Endothelial cell (in vitro differentiated cells): ENCODE measurements at regions not wholly inside any gene's neighbourhood (a gene's known extent, or its start where the extent isn't known, plus 50 kb on each side); places are given as distances from the start of the nearest gene placed in this dataset.

Source experiments
- DNase-seq: peaks from one replicate; pipeline ENCODE4 v3.0.0; 2021; ENCODE audit warnings: low spot score
- H3K27ac Mint-ChIP-seq: one replicate; pipeline ENCODE4 v1.8.0; 2021; ENCODE audit warnings: mixed read lengths, inconsistent platforms; ENCODE audit not compliant: unreplicated experiment
- H3K27me3 Mint-ChIP-seq: one replicate; pipeline ENCODE4 v1.8.0; 2021; ENCODE audit warnings: mild to moderate bottlenecking, moderate library complexity, mixed read lengths, inconsistent platforms; ENCODE audit not compliant: unreplicated experiment
- H3K36me3 Mint-ChIP-seq: one replicate; pipeline ENCODE4 v1.8.0; 2021; ENCODE audit warnings: mild to moderate bottlenecking, low read depth, mixed read lengths, inconsistent platforms; ENCODE audit not compliant: unreplicated experiment
- H3K4me1 Mint-ChIP-seq: one replicate; pipeline ENCODE4 v1.8.0; 2021; ENCODE audit warnings: mild to moderate bottlenecking, mixed read lengths, inconsistent platforms; ENCODE audit not compliant: unreplicated experiment
- H3K4me3 Mint-ChIP-seq: one replicate; pipeline ENCODE4 v1.8.0; 2021; ENCODE audit warnings: mild to moderate bottlenecking, mixed read lengths, inconsistent platforms; ENCODE audit not compliant: unreplicated experiment
- H3K9me3 Mint-ChIP-seq: one replicate; pipeline ENCODE4 v1.8.0; 2021; ENCODE audit warnings: mixed read lengths, inconsistent platforms; ENCODE audit not compliant: unreplicated experiment
- TF ChIP-seq, protein P1 (sequence below): fragments of 200-600 bp; sonication (generic); IDR thresholded peaks from one replicate; pipeline ENCODE4 v1.5.0; 2021; ENCODE audit warnings: antibody characterized with exemption; ENCODE audit not compliant: unreplicated experiment

DNA sequence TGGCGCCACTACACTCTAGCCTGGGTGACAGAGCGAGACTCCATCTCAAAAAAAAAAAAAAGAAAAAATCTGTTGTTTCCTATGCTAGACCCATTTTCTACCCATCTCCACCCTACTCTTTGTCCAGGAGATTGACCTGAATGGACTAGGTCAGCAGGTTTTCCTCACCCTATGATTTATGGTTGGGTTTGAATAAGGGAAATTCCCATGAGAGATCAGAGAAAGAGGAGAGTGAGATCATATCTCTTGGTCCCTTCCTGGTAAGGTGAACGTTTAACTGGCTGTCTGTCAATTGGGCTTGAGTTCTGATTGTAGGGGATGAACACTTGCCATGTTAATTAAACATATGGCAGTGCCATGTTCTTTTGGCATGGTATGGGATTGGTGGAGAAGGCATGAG, 387.4 kb downstream of the MAN2A1 start:
- H3K27ac Mint-ChIP-seq, result no peak overlapping the region
- no peaks in the 10 kb centered on the region for H3K27me3 Mint-ChIP-seq
- no peaks in the 10 kb centered on the region for H3K36me3 Mint-ChIP-seq
- no peak overlapping the region for H3K4me3 Mint-ChIP-seq
- H3K9me3 Mint-ChIP-seq, result no peaks in the 10 kb centered on the region
- DNase-seq, result no peak
- H3K4me1 Mint-ChIP-seq, result no peaks in the 10 kb centered on the region
- TF ChIP-seq, protein P1, sequence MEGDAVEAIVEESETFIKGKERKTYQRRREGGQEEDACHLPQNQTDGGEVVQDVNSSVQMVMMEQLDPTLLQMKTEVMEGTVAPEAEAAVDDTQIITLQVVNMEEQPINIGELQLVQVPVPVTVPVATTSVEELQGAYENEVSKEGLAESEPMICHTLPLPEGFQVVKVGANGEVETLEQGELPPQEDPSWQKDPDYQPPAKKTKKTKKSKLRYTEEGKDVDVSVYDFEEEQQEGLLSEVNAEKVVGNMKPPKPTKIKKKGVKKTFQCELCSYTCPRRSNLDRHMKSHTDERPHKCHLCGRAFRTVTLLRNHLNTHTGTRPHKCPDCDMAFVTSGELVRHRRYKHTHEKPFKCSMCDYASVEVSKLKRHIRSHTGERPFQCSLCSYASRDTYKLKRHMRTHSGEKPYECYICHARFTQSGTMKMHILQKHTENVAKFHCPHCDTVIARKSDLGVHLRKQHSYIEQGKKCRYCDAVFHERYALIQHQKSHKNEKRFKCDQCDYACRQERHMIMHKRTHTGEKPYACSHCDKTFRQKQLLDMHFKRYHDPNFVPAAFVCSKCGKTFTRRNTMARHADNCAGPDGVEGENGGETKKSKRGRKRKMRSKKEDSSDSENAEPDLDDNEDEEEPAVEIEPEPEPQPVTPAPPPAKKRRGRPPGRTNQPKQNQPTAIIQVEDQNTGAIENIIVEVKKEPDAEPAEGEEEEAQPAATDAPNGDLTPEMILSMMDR, result no peak

- TF ChIP-seq, protein P1, result no peak
- no peaks in the 10 kb centered on the region for H3K27me3 Mint-ChIP-seq
- H3K4me3 Mint-ChIP-seq, result no peak overlapping the region
- no peaks in the 10 kb centered on the region for H3K4me1 Mint-ChIP-seq
- no peaks in the 10 kb centered on the region for H3K36me3 Mint-ChIP-seq
- H3K27ac Mint-ChIP-seq, result no peak overlapping the region
- no peak for DNase-seq
- no peaks in the 10 kb centered on the region for H3K9me3 Mint-ChIP-seq
Observed at GRCh38 chr5:110082194-110082593, 392.5 kb downstream of the MAN2A1 start.

- Mint-ChIP-seq H3K36me3 (no peaks in the 10 kb centered on the region), H3K27me3 (no peaks in the 10 kb centered on the region), H3K4me1 (no peaks in the 10 kb centered on the region), H3K9me3 (no peaks in the 10 kb centered on the region), H3K4me3 (no peak overlapping the region), H3K27ac (no peak overlapping the region)
- TF ChIP-seq, protein P1, result no peak
- DNase-seq, result no peak
Observed at GRCh38 chr5:110082863-110083262, 393.1 kb downstream of the MAN2A1 start.

DNA sequence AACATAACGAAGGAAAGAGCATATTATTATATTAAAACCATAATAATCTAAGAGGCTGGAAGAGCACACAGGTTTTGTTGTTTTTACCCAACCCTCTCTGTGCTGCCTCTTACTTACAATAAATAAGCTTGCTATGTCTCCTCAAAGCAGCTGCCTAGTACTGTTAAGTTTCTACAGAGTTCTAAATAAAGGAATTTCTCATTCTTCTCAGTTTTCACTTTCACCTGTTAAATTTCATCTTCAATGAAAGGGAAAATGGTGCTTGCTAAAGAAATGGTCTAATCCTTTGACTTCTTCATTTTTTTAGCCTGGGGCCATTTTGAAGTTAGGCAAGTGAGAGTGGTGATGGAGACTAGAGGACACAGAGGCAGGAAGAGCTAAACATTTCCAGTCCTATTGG, 396.1 kb downstream of the MAN2A1 start:
- no peak for DNase-seq
- H3K36me3 Mint-ChIP-seq, result no peaks in the 10 kb centered on the region
- TF ChIP-seq, protein P1, result no peak
- H3K27me3 Mint-ChIP-seq, result no peaks in the 10 kb centered on the region
- H3K9me3 Mint-ChIP-seq, result no peaks in the 10 kb centered on the region
- no peaks in the 10 kb centered on the region for H3K4me1 Mint-ChIP-seq
- H3K27ac Mint-ChIP-seq, result no peak overlapping the region
- H3K4me3 Mint-ChIP-seq, result no peak overlapping the region

DNA sequence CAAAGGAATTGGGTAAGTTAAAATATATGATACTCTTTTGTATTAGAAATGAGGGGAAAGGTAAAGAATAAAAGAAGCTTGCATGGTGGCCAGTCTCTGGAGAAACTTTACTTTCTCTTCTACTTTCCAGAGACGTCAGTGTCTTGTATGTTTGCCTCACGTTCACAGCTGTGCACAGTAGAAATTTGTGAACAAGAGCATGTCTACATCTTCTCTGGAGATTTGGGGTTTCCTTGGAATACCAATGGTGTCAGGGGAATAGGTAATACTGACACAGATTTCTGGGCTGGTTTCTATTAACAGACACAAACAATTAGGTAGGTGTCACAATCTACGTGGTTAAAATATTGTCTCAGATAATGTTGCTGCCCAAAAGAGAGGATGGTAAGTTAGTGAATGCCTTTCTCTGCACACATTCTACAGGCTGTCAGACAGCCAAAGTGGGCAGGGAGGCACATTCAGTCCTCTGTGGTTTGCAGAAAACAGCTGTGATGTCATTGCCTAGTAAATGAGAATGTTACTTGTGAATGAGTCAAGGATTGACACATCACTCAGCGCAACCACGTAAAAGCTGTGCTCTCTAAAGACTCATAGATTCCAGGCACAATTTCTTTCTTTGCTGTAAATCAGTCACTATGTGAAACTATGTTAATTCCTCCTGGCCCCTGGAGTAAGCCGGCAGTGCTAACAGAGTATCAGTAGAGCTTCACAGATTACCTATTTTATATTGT, 397.1 kb downstream of the MAN2A1 start:
- Mint-ChIP-seq H3K4me1 (no peaks in the 10 kb centered on the region), H3K36me3 (no peaks in the 10 kb centered on the region), H3K9me3 (no peaks in the 10 kb centered on the region), H3K27me3 (no peaks in the 10 kb centered on the region), H3K27ac (no peak overlapping the region), H3K4me3 (no peak overlapping the region)
- no peak for DNase-seq
- TF ChIP-seq, protein P1, result no peak
